Iris pigment epithelial cell (primary cell): ENCODE measurements at regions not wholly inside any gene's neighbourhood (a gene's known extent, or its start where the extent isn't known, plus 50 kb on each side); places are given as distances from the start of the nearest gene placed in this dataset.

Experiments used
- DNase-seq: peaks from one replicate; pipeline ENCODE4 v3.0.0-alpha.2; 2011; ENCODE audit warnings: low read depth

DNA sequence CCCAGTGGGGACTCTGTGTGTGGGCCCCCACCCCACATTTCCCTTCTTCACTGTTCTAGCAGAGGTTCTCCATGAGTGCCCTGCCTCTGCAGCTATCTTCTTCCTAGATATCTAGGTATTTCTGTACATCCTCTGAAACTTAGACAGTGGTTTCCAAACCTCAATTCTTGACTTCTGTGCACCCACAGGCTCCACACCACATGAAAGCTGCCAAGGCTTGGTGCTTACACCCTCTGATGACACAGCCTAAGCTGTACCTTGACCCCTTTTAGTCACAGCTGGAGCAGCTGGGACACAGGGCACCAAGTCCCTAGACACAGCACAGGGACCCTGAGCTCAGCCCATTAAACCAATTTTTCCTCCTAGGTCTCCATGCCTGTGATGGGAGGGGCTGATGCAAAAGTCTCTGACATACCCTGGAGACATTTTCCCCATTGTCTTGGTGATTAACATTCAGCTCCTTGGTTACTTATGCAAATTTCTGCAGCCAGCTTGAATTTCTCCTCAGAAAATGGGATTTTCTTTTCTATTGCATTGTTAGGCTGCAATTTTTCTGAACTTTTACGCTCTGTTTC, 304.5 kb downstream of the OTOL1 start:
- DNase-seq: no peak

DNA sequence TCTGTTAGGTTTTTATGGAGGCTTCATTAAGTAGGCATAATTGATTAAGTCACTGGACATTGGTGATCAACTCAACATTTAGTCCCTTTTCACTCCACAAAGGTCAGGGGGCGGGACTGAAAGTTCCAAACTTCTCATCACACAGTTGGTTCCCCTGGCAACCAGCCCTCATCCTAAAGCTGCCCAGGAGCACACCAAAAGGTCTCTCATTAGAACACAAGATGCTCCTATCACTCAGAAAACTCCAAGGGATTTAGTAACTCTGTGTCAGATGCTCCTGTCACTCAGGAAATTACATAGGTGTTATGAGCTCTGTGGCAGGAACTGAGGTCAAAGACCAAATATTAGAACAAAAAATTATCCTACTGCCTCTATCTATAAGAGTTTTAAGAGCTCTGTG, 321.5 kb downstream of the OTOL1 start:
- DNase-seq: no peak

DNA sequence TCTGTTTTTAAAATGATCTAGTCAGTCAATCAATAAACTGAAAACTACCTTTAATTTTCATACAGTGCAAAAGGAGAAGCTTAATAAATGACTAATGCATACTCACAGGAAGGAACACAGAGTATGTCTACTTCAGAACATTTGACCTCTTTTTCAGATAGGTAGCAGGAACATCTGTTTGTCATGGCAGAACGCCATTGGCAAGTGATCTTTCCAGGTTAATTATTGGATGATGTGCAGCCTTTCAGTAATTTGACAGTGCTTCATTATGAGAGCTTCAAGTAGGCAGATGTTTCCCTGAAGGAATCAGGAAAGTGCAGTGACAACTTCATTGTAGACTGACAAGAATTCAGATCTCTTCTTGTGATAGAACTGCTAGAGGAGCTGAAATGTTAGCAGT, 325.0 kb downstream of the OTOL1 start:
- no peak for DNase-seq

DNA sequence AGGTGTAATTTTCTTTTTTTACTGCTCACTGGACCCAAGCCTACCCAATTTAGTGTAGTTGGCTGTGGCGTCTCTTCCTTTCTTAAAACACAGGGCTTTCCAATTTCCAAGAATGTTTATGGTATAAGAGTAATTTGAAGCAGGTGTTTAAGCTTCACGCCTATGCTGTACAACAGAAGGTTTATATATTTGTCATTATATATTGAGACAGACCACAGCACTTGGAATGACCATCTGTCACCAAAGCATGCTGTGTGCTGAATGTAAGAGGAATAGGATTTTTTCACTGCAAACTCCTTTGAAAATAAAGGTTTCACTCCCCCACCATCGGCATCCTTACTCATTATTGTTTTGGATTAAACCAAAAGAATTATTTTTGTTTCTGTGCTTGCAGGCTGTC, 325.7 kb downstream of the OTOL1 start:
- no peak for DNase-seq

DNA sequence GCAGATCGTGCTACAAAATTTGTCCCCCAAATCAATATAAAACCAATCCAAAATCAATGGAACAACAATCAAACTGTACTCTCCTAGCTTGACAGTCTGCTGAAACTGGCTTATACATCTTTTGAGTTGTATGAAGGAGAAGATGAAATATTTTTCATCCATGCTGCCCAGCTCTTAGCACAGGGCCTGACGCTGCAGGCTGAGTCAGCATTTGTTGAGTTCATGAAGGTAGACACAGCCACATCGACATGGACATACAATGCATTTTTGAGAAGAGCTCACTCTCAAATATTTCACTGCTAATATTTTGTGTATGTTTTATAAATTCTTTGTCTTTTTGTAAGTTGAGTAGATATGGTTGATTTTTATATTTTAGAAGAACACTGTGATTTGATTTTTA, 327.3 kb downstream of the OTOL1 start:
- no peak for DNase-seq

DNA sequence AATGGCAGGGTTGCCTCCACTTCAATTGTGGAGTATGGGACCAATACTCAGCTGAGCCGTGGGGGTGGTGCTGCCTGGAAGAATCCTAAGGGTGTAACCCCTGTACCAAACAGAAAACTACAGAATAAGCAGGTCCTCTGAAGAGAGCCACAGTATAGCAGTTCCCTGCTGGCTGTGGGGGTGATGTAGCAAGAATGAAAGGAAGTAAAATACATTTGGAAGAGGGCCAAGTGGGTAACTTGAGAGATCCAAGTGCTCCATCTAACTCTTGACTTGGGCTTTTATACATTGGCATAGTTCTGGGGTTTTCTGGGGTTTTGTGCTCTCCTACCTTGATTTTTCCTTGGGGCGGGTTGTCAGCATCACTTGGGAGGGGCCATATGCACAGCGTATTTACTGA, 341.4 kb downstream of the OTOL1 start:
- no peak for DNase-seq

DNA sequence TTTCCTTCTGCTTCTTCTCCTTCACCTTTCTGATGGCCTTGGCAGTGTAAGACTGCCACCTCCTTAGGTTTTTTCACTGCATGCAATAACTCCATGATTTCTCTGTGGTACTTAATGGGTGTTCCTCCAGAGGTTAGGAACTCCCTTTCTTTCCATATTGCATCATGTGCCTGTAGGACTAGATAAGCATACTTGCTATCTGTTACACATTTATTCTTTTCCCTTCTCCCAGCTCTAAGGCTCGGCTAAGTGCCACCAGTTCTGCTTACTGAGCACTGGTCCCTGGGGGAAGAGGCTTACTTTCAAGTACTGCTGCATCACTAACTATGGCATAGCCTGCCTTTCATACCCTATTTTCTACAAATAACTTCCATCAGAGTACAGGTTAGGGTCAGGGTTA, 351.8 kb downstream of the OTOL1 start:
- DNase-seq: no peak

DNA sequence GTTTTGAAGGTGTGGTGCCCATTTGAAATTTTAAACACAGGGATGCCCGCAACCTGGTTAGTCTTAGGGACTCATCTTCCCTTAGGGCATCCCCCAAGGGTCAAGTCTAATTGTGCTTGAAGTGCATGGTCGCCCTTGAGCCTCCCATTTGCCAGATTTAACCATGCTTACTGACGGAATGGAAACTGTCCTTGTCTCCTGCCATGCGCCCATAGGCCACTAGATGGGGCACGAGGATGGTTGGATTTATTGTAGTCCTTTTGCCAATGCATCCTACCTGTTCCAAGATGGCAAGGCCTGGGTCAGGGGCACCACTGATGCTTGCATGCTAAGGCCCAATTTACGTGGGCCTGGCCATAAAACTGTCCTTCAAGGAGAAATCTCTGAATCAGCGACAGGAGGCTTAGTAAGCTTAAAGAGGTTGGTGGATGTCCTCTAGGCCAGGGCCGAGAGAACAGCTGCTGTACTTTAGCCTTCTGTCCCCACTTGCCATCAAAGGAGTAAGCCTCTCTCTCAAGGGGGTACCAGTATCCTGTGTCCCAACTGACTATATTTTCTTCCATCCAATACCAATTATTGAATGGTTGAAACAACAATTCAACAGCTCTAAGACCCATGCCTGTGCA, 355.4 kb downstream of the OTOL1 start:
- peak; percentile 47 for DNase-seq

DNA sequence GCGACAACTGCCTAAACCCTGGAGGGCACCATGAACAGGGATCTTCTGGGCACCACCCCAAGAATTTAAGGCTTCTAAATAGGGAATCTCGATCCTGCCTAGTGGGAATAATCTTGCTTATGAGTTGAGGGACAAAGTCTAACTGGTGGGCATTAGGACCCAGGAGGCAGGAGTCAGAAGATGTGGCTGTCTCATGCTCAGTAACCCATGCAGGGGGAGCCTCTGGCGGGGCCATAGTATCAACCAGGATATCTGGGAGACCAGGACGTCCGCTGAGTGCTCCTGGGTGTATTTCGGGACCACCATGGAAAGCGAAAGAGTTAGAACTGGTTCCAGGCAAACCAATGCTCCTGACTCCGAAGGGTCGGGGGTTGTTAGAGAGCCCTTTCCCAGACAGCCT, 356.1 kb downstream of the OTOL1 start:
- no peak for DNase-seq

DNA sequence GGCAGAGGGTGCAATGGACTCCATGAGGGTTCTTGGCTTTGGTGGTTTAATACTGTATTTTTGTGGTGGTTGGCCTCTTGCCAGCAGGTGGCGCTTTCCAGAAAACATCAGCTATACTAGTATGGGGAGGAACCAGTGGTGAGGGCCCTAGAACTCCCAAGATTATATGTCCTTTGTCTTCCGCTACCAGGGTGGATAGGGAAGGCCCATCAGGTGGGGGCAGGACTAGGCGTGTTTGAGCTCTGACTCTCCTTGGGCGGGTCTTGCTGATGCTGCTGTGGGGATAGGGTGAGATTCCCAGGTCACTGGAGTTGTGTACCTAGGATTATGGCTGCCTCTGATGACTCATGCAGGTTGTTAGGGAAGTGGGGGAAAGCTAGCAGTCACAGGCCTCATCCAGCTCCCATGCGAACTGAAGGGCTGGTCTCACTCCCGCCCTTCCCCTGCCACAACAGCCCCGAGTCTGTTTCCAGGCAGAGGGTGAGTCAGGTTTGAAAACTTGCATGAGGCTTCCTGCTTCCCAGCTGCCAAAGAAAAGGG, 357.7 kb downstream of the OTOL1 start:
- peak; percentile 85 for DNase-seq

DNA sequence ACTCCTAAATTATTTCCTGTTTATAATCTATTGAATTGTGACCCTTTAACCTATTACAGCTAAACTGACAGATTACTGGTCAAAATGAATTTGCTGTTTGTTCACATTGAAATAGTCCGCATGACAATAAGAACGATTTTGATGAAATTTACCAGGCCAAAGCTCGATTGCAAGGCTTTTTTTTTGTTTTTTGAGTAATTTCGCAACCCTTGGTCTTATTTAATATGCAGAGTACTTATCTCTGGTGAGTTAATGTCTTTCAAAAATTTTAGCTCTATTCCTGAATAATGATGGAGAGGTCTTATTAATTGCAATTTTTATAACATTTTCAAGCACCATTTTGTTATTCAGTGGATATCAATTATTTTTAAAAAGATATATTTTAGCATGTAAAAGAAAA, 362.4 kb downstream of the OTOL1 start:
- DNase-seq: no peak

DNA sequence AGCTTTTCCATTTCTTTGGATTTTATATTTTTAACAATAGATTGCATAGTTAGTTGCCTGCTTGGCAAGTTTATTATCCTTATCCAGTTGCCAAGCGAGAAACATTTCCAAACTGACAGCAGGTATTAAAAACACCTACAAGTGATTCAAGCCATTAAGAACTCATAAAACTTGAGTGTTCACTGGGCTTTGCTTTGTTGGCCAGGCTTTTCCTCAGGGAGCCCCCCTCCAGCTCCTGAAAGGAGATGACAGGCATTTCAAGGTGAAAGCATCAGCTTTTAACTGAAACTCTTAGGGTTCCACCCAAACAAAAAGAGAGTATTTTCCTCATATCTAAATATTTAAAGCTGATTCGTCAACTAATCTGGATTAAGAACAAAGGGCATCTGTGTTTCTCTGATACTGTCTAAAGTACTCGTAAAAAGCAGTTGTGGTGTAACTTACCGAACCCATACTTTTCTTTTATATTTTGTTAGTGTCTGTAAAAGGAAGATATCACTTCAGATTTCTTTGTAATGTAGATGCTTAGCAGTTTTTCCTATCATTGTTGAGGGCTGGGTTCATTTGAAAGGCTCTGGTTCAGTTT, 363.4 kb downstream of the OTOL1 start:
- no peak for DNase-seq

DNA sequence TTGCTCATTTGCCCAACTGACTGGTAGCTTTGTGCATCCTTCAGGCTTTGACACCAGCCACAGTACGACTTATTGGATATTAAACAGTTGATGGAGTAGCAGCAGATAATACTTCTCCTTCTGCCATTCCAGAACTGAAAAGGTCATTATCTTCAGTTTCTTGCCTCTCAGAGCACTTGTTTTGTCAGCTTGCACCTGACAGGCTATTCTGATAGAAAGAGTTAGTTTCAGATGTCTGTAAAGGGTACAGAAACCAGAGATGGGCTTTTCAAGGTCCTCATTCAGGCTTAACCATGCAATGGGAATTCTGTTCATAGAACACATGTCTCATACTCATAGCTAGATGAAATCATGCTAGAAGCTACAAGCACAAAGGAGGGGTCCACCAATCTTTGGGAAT, 367.2 kb downstream of the OTOL1 start:
- no peak for DNase-seq

DNA sequence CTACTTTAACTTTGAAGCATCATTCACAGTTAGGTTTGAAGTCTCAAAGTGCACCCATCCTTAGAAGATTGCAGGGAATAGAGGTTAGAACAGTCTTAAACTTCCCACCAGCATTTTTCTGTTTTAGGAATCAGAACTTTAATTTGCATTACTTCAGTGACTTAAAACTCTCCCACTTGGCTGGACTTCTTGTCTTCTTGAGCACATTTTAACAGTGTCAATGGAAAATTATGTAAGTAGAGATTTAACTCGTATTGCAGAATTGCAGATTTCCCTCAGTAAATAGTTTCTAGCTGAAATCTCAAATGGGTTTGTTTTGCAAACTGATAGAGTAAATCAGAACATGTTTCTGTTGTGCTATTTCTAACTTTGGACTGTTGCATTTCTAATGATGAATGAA, 369.6 kb downstream of the OTOL1 start:
- DNase-seq: no peak

DNA sequence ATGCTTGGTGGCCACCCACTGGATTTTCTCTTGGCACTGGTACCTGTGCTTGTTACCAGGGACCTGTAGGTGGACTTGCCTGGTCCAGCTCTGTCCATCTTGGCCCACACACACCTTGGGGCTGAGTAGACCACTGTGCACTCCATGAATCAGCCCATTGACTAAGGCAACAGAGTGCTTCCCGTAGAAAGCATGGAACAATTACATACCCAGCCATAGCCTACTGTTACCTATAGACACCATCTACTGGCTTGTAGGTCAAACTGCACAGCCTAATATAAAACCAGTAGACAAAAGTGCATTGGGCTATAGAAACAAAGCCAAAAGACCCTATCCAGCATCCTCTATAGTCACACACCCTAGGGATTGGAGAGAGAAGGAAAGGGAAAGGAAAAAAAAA, 378.9 kb downstream of the OTOL1 start:
- DNase-seq: no peak

DNA sequence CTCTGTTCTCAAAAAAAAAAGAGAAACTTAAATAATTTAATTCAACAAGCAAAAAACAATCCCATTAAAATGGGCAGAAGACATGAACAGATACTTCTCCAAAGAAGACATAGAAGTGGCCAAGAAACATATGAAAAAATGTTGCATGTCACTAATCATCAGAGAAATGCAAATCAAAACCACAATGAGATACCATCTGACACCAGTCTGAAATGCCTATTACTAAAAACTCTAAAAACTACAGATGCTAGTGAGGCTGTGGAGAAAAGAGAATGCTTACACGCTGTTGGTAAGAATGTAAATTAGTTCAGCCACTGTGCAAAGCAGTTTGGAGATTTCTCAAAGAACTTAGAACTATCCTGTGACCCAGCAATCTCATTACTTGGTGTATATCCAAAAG, 382.9 kb downstream of the OTOL1 start:
- no peak for DNase-seq

DNA sequence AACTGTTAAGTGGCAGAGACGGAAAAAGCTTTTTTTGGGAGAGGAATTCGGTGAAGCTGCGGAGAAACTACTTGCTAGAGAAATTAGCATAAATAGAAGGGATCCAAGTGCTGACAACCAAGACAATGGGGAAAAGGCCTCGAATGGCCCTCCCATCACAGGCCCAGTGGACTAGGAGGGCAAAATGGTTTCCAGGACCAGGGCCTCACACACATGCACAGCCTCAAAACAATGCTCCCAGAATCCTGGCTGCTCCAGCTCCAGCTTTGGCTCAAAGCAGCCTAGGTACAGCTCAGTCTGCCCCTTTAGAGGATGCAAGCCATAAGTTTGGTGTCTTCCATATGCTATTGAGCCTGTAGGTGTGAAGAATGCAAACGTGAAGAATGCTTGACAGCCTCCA, 388.2 kb downstream of the OTOL1 start:
- no peak for DNase-seq

DNA sequence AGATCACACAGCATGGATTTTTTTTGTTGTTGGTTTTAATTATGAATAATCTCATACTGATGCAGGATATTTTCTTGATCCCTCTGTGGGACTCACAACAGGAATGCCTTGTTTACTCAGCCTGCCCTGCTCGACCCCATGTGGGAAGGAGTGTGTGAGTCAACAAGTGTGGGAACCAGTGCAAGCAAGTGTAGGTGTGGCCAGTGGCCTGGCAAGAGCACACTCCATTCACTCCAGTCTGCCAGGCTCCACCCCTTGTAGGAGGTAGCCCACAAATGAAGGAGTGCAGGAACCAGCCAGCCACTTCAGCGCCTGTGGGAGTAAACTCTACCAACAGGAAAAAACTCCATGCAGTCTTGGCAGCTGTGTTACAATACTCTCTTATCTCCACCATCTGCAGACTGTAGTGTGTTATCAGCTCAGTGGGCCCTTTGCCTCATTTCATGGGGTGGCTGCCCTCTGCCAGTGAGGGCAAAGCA, 393.6 kb downstream of the OTOL1 start:
- DNase-seq: peak; percentile 99

DNA sequence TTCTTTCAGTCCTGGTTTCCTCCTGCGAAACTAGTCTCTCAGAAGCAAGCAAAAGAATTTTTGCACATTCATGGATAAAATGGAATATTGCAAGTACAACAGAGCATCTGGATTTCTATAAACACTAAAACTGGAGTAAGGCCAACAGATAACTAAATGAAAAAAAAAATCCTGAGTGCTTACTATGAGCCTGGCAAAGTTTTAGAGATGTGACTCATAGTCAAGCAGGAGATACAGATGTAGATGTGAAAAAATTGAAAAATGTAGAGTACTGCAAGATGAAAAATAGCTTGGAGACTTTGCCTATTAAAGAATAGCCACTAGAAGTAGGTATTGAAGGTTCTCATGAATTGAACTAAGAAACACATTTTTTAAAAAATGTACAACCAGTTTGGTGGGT, 397.4 kb downstream of the OTOL1 start:
- DNase-seq: peak; percentile 88

DNA sequence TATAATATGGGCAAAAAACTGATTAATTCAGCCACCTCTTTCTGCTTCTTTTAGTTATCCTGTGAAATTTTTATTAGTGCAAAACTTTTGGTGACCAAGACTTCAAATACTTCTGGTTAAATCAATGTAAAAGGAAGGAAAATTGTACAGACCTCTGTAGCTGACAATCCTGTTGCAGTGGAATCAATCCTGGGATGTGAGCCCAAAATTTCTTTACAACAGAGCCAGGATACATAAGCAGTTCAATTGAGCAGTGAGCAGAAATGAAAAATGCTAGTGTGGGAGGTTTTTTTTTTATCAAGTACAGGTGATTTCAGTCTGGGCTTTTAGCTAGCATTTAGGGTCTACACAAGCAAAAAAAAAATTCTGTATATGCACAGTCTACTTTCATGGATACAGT, 398.0 kb downstream of the OTOL1 start:
- DNase-seq: no peak

DNA sequence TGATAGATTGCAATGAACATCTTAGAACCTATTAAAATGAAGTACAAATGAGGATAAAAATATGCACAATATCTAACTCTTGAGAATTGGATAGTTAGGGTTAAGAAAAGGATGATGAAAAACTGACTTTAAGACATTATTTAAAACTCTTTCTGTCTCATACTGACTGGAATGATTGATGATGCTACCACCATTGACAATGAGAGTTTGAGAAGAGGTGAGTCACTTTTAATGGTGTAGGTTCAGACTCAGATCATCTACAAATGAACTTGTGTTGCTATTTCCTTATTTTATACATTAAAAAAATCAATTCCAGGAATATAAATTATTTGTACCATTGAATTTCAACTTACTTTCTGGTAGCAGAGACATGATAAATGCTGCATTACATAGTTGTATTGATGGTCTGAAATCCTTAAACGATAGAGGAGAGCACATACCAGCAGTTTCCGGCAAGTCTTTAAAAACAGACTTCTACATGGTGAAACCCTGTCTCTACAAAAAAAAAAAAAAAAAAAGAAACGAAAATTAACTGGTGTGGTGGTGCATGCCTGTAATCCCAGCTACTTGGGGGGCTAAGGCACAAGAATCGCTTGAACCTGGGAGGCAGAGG, 409.0 kb downstream of the OTOL1 start:
- no peak for DNase-seq

DNA sequence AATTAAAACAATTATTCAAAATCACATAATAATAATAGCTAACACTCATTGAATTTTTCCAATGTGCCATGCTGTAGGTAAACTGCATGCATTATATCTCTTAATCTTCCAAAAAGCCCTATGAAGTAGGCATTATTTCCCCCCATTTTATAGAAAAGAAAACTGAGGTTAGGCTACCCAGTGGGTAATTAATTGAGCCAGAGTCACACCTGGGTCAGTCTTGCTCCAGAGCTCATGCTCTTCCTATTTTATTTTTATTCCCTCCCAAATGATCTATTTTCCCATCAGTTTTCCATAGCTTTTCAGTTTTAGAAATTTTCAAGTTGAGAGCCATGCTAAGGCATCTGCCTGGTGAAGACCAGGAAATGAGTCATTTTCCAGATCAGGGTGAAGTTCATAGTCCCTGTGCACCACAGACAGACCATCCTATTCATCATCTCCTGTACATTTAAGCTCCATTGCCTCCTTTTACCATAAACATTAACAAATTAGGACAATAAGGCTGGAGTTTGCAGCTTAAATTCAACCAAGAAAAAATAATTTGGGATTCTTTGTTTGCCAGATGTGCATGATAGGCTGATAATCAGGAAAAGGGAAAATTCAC, 417.3 kb downstream of the OTOL1 start:
- peak; percentile 84 for DNase-seq
